HT-29 (cell line): ENCODE measurements at regions not wholly inside any gene's neighbourhood (a gene's known extent, or its start where the extent isn't known, plus 50 kb on each side); places are given as distances from the start of the nearest gene placed in this dataset.

ENCODE experiments used
- DNase-seq: peaks from one replicate; pipeline ENCODE4 v3.0.0-alpha.2; 2015; ENCODE audit warnings: low spot score

DNA sequence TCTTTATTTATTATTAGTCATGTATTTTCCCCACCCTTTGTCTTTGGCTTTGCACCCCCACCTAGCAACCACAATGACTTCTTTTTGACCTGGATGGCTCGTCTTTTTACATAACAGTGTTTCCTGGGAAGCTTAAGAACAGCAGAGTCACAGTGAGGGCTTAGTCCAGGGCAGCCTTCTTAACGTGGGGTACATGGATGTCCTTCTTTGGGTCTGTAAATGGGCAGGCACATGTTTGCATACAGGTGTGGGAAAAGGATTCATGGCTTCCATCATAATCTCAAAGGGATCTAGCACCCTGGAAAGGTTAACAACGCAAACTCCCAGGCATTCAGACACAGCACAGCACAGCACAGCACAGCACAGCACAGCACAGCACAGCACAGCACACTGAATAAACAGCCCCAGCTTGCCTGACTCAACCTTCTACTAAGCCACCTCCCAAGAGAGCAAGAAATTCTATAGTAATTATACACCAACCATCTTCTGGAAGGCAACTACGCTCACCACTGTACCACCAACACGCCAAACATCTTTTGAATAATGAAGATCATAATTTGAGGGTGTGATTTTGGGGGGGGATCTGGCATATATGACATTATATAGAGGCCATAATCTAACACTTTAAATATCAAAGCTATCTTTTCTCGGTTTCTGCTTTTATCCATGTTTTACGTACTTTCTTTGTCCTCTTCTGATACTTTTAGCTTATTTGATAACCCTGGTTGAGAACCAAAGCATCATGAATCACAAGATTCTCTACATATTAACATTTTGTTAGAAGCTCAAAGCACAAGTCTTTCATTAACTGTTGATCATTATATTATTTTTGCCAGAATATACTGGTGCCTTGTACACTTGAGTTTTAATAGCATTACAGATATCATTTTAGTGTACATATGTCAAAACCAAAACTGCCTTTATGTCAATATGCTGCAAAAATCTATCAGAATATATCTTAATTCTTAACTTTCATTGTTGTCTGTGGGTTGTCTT, 177.2 kb upstream of the KLF14 start:
- peak; percentile 86 for DNase-seq

DNA sequence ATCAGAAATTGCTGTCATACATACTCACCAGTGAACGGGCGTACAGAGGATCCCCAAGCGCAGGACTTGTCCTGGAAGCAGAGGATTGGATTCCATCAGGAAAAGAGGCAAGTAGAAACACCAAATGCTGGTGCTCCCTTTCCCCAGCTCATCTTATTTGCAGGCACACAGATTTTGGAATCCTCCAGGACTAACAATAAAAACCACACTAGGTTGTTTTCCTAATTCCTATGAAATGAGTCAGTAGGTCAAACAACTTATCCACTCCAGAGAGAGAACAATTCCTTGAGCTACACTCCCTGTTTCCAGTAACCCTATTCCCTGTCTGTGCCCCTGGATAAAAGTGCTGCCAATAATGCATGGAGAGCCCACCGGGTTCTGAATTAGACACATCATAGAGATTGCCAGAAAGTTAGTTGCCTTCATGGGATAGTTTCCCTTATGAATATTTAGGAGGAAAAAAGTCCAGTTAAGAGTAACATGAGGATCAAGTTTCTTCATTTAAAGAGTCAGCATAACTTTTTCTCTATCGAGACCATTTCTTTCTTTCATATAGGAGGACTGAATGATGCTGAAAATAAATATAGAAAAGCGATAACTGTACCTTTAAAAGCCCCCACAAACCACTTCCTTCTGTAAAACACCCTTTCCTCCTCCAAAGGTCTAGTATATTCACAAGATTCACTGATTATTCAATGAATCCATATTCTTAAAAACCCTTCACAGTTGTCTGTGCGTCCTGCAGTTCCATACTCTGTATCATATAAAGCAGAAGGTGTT, 178.3 kb upstream of the KLF14 start:
- peak; percentile 88 for DNase-seq

DNA sequence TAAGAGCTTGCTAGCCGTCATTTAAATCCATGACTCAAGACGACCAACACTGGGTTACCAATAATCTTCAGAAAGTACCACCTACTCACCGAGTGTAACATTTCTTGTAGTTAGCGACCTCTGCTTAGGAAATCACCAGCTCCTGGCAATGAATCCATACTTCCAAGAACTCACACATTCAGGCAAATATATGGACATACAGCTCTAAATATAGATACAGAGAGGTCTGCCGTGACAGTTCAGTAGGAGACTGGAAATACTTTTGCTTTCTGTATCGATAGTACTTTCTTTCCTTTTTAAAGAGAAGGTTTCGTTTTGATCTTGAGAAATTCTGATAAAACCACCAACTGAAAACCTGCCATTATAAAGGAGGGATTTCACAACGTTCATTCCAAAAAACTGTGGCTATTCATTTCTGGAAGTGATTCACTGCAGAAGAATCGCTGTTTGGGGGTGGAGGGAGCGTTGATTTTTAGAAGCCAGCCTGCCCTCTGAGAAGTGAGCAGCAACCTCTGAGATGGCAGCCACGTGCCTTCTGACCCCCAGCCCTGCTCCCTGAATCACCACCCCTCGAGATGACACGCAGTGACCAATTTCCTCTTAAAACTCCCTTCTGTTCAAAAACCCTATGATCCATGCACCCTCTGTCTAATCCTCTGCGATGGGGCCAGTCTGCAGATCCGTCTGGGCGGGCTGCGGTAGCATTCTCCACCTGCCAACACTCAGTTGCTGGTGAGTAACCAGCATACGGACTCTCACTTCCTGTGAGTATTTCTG, 179.0 kb upstream of the KLF14 start:
- peak; percentile 92 for DNase-seq

DNA sequence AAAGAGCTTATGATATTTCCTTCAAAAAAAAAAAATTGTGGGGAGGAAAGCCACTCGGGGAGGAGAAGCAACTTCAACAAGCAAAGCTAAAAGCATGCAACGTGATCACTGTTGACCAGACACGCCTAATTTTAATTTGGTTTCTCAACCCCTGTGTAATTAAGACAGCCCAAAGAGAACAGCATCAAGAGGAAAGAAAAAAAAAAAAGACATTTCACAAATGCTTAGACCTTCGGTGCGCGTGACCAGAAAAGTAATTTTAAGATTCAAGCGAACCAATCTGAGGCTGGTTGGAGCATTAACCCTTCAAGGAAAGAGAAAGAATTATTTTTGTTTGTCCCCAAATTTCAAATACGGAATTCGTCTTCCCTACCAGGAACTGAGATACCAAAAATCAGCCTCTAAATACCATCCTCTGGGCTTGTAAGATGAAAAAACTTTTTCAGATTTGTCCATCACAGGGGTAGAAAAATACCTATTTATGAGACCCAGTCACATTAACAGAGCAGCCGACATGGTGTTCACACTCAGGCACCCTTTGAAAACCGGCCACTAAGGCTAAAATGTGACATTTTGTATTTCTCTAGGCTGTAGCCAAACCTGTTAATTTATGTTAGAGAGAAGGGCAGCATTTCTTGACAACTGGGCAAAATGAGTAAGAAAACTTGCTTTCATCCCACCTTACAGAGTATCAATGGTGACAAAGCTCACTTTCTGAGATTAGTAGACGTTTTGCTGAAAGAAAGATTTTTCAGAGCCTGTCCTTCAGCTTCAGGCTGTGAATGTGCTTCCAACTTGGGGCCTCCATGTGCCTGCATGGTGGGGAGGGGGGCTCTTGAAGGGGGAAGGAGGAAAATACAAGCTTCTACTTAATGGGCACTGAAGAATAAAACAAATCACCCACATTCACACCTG, 179.9 kb upstream of the KLF14 start:
- no peak for DNase-seq

DNA sequence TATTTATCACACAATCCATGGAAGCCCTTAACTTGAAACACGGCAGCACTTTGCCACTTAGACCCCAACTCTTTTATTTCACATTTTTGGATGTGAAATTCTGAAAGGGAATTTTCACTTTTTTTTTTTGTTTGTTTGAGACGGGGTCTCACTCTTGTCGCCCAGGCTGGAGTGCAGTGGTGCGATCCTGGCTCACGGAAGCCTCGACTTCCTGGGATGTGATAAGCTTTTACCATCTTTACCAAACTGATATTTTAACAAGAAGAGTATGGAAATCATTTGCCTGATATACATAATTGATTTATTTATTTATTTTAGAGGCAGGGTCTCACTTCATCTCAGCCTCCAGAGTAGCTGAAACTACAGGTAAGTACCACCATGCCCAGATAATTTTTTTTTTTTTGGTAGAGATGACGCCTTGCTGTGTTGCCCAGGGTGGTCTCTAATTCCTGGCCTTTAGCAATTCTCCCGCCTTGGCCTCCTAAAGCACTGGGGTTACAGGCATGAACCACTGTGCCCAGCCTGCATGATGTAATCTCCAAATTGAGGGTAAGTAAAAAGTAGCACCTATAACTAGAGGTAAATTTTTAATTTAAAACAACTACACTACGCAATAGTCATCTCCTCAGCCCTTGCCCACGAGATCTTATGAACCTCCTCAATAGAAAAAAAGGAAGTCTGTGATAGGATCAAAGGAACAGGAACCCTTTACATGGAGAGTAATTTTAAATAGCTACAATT, 180.7 kb upstream of the KLF14 start:
- peak; percentile 30 for DNase-seq

DNA sequence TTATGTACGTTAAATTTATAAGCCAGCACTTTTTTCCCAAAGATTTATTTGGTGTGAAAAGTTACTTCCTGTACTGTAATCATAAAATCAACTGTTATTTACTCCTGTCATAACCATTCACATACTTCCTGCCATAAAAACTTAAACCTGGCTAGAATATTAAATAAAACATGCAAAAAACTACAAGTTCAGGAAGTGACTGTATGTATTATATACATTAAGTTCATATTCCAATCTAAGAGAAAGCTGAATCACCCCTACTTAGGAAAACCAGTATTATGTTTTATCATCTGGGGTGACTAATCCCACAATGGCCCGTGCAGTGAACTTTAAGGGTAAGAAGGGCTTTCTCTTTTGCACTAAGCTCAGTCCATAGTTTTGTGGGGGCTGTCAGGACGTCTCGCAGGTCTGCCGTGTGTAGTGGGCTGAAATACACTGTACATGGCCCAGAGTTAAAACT, 183.7 kb upstream of the KLF14 start:
- DNase-seq, result no peak

DNA sequence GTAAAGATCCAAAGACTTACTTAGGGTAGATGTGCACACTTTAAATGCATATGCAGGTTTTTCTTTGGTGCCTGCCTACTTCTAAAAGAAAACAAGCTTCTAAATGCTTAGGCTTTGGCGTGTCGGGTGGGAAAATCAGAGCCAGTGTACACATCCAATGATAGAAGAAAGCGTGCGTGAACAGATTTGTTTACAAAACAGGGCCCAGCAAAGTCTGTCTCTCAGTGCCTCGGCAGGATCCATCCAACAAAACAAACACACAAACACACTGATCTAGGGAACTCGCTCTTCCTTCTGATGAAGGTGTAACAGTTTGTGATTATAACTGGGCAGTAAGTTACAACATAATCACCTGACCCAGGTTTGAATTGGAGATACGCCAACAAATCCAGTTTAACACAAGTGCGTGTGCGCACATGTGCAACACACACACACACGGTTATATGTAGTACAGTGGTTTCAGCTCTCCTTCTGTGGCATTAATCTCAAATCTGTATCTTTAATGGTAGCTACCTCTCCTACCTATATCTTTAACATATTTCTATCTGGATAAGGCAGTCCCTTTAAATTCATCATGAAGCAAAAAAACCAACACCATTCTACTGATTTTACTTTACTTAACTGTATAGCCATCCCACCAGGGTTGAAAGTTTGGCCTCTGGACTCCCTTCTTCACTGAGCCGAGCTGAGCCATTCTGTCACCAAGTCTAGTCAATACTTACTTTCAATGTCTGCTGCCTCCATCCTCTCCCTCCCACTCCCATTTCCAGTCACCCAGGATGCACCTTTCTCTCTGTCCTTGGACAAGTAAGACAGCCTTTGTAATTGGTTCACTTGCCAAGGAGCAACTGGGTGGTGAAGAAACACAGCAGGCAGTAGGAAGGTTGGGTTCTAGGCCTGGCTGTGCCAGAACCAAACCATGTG, 184.4 kb upstream of the KLF14 start:
- peak; percentile 81 for DNase-seq

DNA sequence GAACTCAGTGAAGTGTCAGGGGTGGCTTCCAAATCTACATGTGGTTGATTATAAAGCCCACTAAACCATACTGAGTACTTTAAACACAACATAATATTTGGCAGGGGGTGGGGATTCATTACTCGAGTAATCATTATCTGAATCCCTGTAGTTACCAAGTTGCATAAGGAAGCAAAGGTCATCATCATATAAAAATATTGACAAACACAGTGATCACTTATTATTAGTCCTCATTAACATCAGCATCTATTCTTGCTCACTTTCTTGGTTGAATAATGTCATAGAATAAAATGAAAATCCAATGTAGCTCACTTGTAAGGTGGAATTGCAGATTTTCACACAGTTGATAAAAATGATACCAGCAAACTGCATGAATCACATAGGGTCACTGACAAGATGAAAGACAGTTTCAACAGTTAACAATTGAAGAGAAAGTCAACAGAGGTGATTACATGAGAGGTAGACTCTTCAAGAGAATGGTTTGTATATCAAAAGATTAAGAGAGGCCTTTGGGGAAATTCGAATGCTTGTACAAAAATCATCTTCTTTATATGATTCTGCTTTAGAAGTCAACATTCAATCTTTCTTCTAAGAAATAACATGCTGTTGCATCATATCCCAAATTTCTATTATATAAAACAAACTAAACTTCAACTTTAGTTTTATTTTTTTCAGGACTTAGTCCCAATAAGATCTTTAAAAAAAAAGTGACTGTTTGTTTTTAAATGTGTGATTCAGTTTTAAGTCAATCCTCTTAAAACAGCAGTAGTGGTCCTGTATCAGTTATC, 185.5 kb upstream of the KLF14 start:
- peak; percentile 42 for DNase-seq

DNA sequence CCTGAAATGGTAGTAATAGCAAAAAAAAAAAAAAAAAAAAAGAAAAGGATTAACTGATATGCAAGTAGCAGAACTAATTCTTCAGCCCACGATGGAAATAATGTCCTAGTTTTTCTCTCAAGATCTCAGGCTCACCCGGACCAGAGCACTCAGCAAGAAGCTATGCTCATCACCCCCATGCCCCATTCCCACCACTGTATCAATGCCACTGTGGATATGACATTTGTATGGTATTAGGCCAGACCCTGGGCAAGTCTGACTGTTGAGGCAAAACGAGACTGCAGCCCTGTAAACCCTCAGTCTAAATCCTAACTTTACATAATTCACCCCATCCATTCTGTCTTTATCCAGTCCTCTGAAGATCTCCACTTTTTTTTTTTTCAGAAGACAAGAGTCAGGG, 186.1 kb upstream of the KLF14 start:
- no peak for DNase-seq

DNA sequence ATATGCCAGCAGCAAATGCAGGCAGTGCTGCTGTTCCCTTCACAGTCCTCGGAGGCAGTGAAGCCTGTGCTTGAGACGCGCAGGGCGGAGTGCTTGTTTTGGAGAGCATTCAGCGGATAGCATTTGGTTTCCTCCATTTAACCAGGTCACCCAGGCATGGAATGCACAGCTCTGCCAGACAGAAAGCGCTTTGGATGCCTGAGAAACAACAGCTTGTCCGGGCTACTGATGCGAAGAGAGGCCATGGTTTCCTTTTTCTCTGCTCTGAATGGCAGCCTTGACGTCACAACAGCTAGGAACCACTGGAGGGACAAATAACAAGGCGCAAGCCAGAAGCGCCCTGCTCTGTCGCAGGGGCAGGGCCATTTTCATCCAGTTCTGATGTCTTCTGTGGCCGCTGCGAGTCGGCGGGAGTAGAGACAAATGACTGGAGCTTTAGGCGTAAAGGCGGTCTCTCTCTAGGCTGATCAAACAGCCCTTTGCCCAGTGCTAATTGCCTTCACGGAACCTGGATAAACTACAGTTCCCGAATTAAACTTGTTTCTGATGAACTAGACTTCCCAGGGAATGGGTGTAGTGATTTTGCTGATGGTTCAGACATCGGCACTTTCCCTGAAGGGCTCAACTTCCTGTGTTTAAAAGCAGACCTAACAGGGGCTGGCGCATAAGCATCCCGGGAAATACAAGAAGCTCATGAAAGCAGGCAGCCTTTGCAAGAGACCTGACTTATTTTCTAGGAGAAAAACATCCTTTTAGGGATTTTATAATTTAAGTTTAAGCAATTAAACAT, 187.6 kb upstream of the KLF14 start:
- DNase-seq, result peak; percentile 60

DNA sequence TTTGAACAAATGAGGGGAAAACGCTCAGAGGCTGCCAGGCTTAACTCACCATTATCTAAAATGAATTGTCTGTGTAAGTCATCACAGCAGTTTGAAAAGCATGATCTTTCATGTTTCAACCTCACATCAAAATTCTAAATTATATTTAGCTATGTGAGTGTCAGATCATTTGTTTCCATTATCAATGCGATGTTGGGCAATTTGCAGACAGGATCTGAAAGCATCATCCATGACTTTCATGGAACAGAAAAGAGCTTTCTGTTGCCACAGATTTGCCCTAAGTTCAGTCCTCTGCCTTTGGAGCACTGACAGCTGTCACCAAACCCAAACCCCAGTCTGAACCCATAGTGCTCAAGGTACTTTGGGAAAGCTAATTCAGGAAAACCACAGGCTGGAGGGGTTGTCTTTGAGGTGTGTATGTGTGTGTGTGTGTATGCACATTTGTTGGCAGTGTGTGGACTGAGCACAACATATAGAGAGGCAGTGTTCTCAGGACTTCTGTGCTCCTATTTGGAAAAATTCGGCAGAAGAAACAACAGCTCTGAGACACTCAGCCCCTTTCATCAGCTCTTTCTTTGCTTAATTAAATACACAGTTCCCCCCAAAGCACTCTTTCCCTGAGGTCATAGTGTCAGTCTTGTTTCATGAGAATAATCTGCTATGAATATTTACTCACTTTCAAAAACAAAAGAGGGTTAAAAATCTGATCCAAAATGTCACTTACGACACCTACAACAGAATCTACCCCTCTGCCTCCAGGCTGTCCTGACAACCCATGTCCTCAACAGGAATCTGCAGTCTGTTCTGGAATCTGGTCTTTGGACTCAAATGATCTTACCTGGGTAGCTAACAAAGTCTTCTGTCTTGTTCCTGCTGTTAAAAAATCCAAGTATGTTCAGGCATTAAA, 188.5 kb upstream of the KLF14 start:
- DNase-seq, result peak; percentile 83

DNA sequence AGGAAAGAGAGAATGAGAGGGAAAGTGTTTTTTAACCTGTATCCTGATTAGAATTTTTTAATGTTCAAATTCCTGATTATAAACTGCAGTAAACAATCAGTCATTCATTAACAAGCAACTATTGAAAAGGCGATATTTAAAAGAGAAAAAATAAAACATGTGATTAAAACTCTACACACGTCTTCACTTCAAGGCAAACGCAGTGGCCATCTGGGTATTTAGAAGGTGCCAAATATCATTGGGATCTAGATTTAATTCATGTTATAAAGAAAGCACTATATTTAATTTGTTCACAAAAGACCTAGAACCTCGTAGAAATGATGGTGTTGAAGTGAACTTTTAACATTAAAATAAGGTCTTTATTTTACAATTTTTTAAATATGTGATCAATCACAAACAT, 189.4 kb upstream of the KLF14 start:
- DNase-seq, result no peak

DNA sequence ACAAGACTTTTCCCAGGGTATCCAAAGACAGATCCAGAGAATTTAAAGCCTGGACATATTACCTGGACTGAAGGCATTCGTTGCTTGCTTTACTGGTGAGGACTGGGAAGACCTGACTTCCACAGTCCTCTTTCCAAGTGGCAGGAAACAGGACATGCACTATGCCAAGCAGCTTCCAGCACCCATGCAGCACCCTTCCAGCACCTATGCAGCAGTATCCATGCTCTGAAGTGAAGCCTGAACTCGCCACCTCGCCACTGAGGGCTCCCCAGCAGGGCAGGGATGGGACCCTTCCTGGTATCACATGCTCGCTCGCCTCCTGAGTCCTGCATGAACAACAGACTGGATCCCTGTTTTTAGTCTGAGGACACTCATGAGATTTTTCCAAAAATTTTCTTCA, 189.9 kb upstream of the KLF14 start:
- DNase-seq, result peak; percentile 45

DNA sequence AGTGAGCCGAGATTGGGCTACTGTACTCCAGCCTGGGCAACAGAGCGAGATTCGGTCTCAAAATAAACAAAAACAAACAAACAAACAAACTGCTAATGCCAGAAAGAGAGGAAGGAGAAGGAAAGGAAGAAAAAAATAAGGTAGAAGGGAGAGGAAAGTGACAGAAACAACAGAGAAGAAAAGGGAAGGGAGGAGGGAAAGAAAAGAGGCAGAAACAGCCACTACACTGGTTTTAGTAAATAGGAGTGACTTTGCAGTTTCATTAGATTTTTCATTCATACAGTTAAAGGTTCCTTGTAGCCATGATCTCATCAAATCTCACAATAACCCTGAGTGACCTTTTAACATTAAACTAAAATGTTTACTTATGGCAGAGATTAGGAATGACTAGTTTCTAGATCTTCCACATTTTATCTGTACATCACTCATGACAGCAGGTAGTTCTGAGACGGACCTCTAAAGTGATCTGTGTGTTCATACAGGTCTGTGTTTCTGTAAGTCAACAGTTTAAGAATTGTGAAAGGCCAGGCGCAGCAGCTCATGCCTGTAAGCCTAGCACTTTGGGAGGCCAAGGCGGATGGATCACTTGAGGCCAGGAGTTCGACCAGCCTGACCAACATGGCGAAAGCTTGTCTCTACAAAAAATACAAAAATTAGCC, 191.3 kb upstream of the KLF14 start:
- DNase-seq, result peak; percentile 70

DNA sequence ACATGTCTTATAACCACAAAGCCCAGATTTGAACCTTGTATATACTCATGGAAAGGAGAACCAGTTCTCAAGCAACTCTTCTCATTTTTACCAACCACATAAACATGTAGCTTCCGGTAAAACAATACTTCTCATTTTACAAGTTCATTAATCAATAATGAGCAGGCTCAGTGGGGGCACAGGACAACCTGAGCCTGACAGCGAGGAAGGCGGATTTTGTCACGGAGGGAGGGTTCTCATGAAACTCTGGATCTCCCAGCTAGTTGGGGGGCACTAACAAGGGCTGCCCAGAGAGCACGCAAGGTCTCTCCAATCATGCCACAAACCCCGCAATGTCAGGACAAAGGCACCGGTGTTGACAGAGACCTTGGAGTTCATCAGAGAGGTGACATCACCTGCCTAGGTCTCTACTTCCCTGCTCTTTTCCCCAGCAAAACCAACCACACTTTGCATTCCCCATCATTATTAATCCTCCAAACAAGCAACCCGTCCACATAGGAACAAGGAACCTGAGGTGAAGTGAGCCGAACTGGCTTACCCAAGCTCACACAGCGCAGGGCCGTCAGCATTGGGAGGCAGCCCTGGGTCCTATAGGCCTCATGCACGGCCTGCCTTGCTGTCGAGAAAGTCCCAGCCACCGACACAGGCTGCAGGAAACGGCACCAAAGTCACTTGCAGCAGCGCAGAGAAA, 192.1 kb upstream of the KLF14 start:
- DNase-seq, result peak; percentile 54
